Neural cell (in vitro differentiated cells): ENCODE measurements at regions not wholly inside any gene's neighbourhood (a gene's known extent, or its start where the extent isn't known, plus 50 kb on each side); places are given as distances from the start of the nearest gene placed in this dataset.

Source experiments
- H2AFZ ChIP-seq: fragments of 200-600, 300-800 bp; sonication (generic), shearing (Covaris generic); 2 replicates; pipeline ENCODE4 v1.6.0; 2014; ENCODE audit warnings: low read depth, mild to moderate bottlenecking, antibody characterized with exemption, low read length, moderate library complexity
- H3F3A ChIP-seq: fragments of 200-600 bp; shearing (Covaris generic); 2 replicates; pipeline ENCODE4 v1.6.1; 2016; ENCODE audit warnings: mild to moderate bottlenecking, moderate library complexity, mixed read lengths, antibody characterized with exemption, low read length; ENCODE audit not compliant: insufficient read depth, poor library complexity, severe bottlenecking
- H3K27ac ChIP-seq: fragments of 200-600, 300-800 bp; sonication (generic), shearing (Covaris generic); 2 replicates; pipeline ENCODE4 v1.5.1; 2014; ENCODE audit warnings: mild to moderate bottlenecking, low read length, moderate library complexity
- H3K27me3 ChIP-seq: fragments of 300-800, 200-600 bp; sonication (generic), shearing (Covaris generic); 2 replicates; pipeline ENCODE4 v1.6.0; 2014; ENCODE audit warnings: mild to moderate bottlenecking, low read depth, low read length, moderate library complexity; ENCODE audit not compliant: insufficient read depth
- H3K36me3 ChIP-seq: fragments of 300-800, 200-600 bp; sonication (generic), shearing (Covaris generic); 2 replicates; pipeline ENCODE4 v1.5.1; 2014; ENCODE audit warnings: mild to moderate bottlenecking, antibody characterized with exemption, low read length, moderate library complexity; ENCODE audit not compliant: insufficient read depth
- H3K4me2 ChIP-seq: fragments of 300-800, 200-600 bp; sonication (generic), shearing (Covaris generic); 2 replicates; pipeline ENCODE4 v1.6.0; 2014; ENCODE audit warnings: mild to moderate bottlenecking, low read length
- H3K4me3 ChIP-seq: fragments of 300-800, 200-600 bp; sonication (generic), shearing (Covaris generic); 2 replicates; pipeline ENCODE4 v1.5.1; 2014; ENCODE audit warnings: mild to moderate bottlenecking, low read length, moderate library complexity
- H3K79me2 ChIP-seq: fragments of 200-600 bp; shearing (Covaris generic); replicated peaks from 2 replicates; pipeline ENCODE4 v1.6.0; 2014; ENCODE audit warnings: mild to moderate bottlenecking, low read length, moderate library complexity; ENCODE audit not compliant: insufficient read depth
- H3K9ac ChIP-seq: fragments of 300-800, 200-600 bp; sonication (generic), shearing (Covaris generic); 2 replicates; pipeline ENCODE4 v1.6.1; 2016; ENCODE audit warnings: mild to moderate bottlenecking, low read length, mixed read lengths
- H3K9me2 ChIP-seq: fragments of 200-600 bp; shearing (Covaris generic); 2 replicates; pipeline ENCODE4 v1.6.1; 2016; ENCODE audit warnings: mild to moderate bottlenecking, low read length, mixed read lengths; ENCODE audit not compliant: insufficient read depth
- H3K9me3 ChIP-seq: fragments of 200-600, 300-800 bp; sonication (generic), shearing (Covaris generic); 2 replicates; pipeline ENCODE4 v1.6.1; 2016; ENCODE audit warnings: mild to moderate bottlenecking, mixed run types, low read length, moderate library complexity, mixed read lengths
- H4K20me1 ChIP-seq: fragments of 200-600 bp; shearing (Covaris generic); 2 replicates; pipeline ENCODE4 v1.6.1; 2016; ENCODE audit warnings: mild to moderate bottlenecking, mixed run types; ENCODE audit not compliant: insufficient read depth
- CTCF ChIP-seq: fragments of 450-650 bp; IDR thresholded peaks from 2 replicates; pipeline ENCODE4 v1.5.1; 2014; ENCODE audit warnings: antibody characterized with exemption, mild to moderate bottlenecking, moderate library complexity; ENCODE audit not compliant: poor library complexity, severe bottlenecking
- EP300 ChIP-seq: fragments of 450-650 bp; conservative IDR thresholded peaks from 2 replicates; pipeline ENCODE4 v1.6.1; 2014; ENCODE audit warnings: antibody characterized with exemption, mild to moderate bottlenecking, moderate library complexity; ENCODE audit not compliant: poor library complexity, severe bottlenecking
- EZH2 ChIP-seq: fragments of 200-600, 300-800 bp; shearing (Covaris generic), sonication (generic); IDR thresholded peaks from 2 replicates; pipeline ENCODE4 v1.6.1; 2014; ENCODE audit warnings: antibody characterized with exemption, low read length, borderline replicate concordance, mild to moderate bottlenecking; ENCODE audit not compliant: insufficient read depth, poor library complexity, severe bottlenecking
- MXI1 ChIP-seq: fragments of 450-650 bp; conservative IDR thresholded peaks from 2 replicates; pipeline ENCODE4 v1.6.1; 2014; ENCODE audit warnings: antibody characterized with exemption, mild to moderate bottlenecking; ENCODE audit not compliant: poor library complexity, severe bottlenecking
- POLR2AphosphoS5 ChIP-seq: IDR thresholded peaks from 2 replicates; pipeline ENCODE4 v1.6.1; 2012
- RAD21 ChIP-seq: fragments of 450-650 bp; conservative IDR thresholded peaks from 2 replicates; pipeline ENCODE4 v1.6.1; 2014; ENCODE audit warnings: antibody characterized with exemption, mild to moderate bottlenecking, moderate library complexity
- REST ChIP-seq: IDR thresholded peaks from 2 replicates; pipeline ENCODE4 v1.6.1; 2012; ENCODE audit warnings: borderline replicate concordance
- SMC3 ChIP-seq: fragments of 450-650 bp; conservative IDR thresholded peaks from 2 replicates; pipeline ENCODE4 v1.6.1; 2014; ENCODE audit warnings: antibody characterized with exemption, mild to moderate bottlenecking, moderate library complexity; ENCODE audit not compliant: poor library complexity
- TAF1 ChIP-seq: IDR thresholded peaks from 2 replicates; pipeline ENCODE4 v1.6.1; 2012; ENCODE audit warnings: low read depth

- H2AFZ ChIP-seq, result no peak overlapping the region
- no peaks in the 10 kb centered on the region for H3K79me2 ChIP-seq
- no peaks in the 10 kb centered on the region for H3K27me3 ChIP-seq
- no peak overlapping the region for H3K4me2 ChIP-seq
- no peak overlapping the region for H3K4me3 ChIP-seq
- H3K27ac ChIP-seq, result no peak overlapping the region
- H3K9me3 ChIP-seq, result no peaks in the 10 kb centered on the region
- no peaks in the 10 kb centered on the region for H3K9me2 ChIP-seq
- H3F3A ChIP-seq, result no peaks in the 10 kb centered on the region
- no peak overlapping the region for H3K9ac ChIP-seq
- no peaks in the 10 kb centered on the region for H3K36me3 ChIP-seq
- no peaks in the 10 kb centered on the region for H4K20me1 ChIP-seq
- TF ChIP-seq POLR2AphosphoS5 (no peak), EZH2 (no peak), TAF1 (no peak), RAD21 (no peak), SMC3 (no peak), EP300 (no peak), CTCF (no peak), REST (no peak)
These were observed 91.6 kb downstream of the ZC3H11B start for GRCh38 chr1:219521325-219521724.

GRCh38 chr1:219520241-219520640 lies 92.7 kb downstream of the ZC3H11B start:
- Histone ChIP-seq H3K4me3 (no peak overlapping the region), H3K27ac (no peak overlapping the region), H4K20me1 (no peaks in the 10 kb centered on the region), H3F3A (no peaks in the 10 kb centered on the region), H3K9ac (no peak overlapping the region), H3K36me3 (no peaks in the 10 kb centered on the region), H3K9me3 (no peaks in the 10 kb centered on the region), H3K79me2 (no peaks in the 10 kb centered on the region), H3K4me2 (no peak overlapping the region), H3K27me3 (no peaks in the 10 kb centered on the region), H2AFZ (no peak overlapping the region), H3K9me2 (no peaks in the 10 kb centered on the region)
- TF ChIP-seq CTCF, result no peak
- TF ChIP-seq SMC3, result no peak
- no peak for TF ChIP-seq EP300
- TF ChIP-seq EZH2, result no peak
- no peak for TF ChIP-seq RAD21
- TF ChIP-seq REST, result no peak
- TF ChIP-seq POLR2AphosphoS5, result no peak
- TF ChIP-seq TAF1, result no peak
- TF ChIP-seq MXI1, result no peak
